HepG2 (cell line): ENCODE measurements at regions not wholly inside any gene's neighbourhood (a gene's known extent, or its start where the extent isn't known, plus 50 kb on each side); places are given as distances from the start of the nearest gene placed in this dataset.

Experiments
- ATAC-seq: fragments of 200-7000 bp; cut with Tn5 transposase; 3 replicates; pipeline ENCODE4 v1.9.1; 2020; ENCODE audit warnings: mild to moderate bottlenecking, moderate library complexity
- BruUV-seq: library from RNA; stranded (reverse); fragments of 400-500 nt; replicated peaks from 2 replicates; lab custom pipeline; 2021; lab: Mats Ljungman, UMichigan
- CTCF ChIA-PET: fragments of 300-600 bp; formaldehyde crosslinking; extraction: SDS; loops from one replicate; lab custom pipeline; 2021; ENCODE audit warnings: low total read pairs, inconsistent platforms, low intra/inter-chr PET ratio; lab: Yijun Ruan, JAX
- POLR2A ChIA-PET: fragments of 350-600 bp; sonication (Branson Sonifier 250); formaldehyde crosslinking; loops from one replicate; lab custom pipeline; 2020; ENCODE audit warnings: antibody characterized with exemption, inconsistent platforms; lab: Yijun Ruan, JAX
- DNase-seq: peaks from one replicate; pipeline ENCODE4 v3.0.0-alpha.2; 2015; ENCODE audit warnings: low spot score
- FAIRE-seq: peaks from 3 replicates; lab custom pipeline; 2011; peaks lifted over from hg19 to GRCh38; lab: Jason Lieb, UNC
- H2AFZ ChIP-seq: one replicate; pipeline ENCODE4 v1.6.1; 2011; ENCODE audit warnings: low read length, inconsistent platforms
- H3K27ac ChIP-seq: fragments of 300-600 bp; 3 replicates; pipeline ENCODE4 v1.8.0; 2011; ENCODE audit warnings: mixed run types, mild to moderate bottlenecking, mixed read lengths, low read length, inconsistent platforms; ENCODE audit not compliant: insufficient read depth; ENCODE audit errors: extremely low read length
- H3K27me3 ChIP-seq, 2 experiments: fragments of 200-600 bp in 1 of 2; 2 replicates in 1 of 2; 3 replicates in 1 of 2; pipeline versions ENCODE4 v1.6.0 to v1.8.0; 2011; ENCODE audit warnings: low read length in 2 of 2, mild to moderate bottlenecking in 2 of 2, moderate library complexity in 2 of 2, inconsistent platforms in 1 of 2; ENCODE audit not compliant: insufficient read depth in 2 of 2, control insufficient read depth in 1 of 2
- H3K36me3 ChIP-seq, 2 experiments: fragments of 200-600 bp in 1 of 2; replicated peaks in 1 of 2; 2 replicates in 1 of 2; 3 replicates in 1 of 2; pipeline versions ENCODE4 v1.5.1 to v1.8.0; 2011; ENCODE audit warnings: low read length in 2 of 2, inconsistent platforms in 1 of 2; ENCODE audit not compliant: insufficient read depth in 2 of 2, control insufficient read depth in 1 of 2
- H3K4me1 ChIP-seq: 2 replicates; pipeline ENCODE4 v1.5.1; 2012; ENCODE audit warnings: low read length, inconsistent platforms; ENCODE audit not compliant: insufficient read depth
- H3K4me2 ChIP-seq: 2 replicates; pipeline ENCODE4 v1.6.0; 2011; ENCODE audit warnings: low read depth, low read length, inconsistent platforms
- H3K4me3 ChIP-seq, 3 experiments: fragments of 200-600 bp in 1 of 3; sonication (generic), shearing (Covaris generic) in 1 of 3; replicated peaks in 1 of 3; 2 replicates each; pipeline ENCODE4 v1.5.1; 2011 to 2016; ENCODE audit warnings: low read length in 3 of 3, inconsistent platforms in 2 of 3, low read depth in 2 of 3, mild to moderate bottlenecking in 2 of 3, control low read depth in 1 of 3, mixed read lengths in 1 of 3; ENCODE audit not compliant: insufficient read depth in 1 of 3
- H3K79me2 ChIP-seq: one replicate; pipeline ENCODE4 v1.6.1; 2011; ENCODE audit warnings: low read length, inconsistent platforms; ENCODE audit not compliant: insufficient read depth
- H3K9ac ChIP-seq: 2 replicates; pipeline ENCODE4 v1.6.0; 2011; ENCODE audit warnings: mild to moderate bottlenecking, low read depth, low read length, inconsistent platforms; ENCODE audit not compliant: insufficient read depth
- H3K9me3 ChIP-seq: 2 replicates; pipeline ENCODE4 v1.5.1; 2012; ENCODE audit warnings: mild to moderate bottlenecking, low read length
- H4K20me1 ChIP-seq: 2 replicates; pipeline ENCODE4 v1.6.0; 2011; ENCODE audit warnings: inconsistent platforms, mild to moderate bottlenecking, low read length, moderate library complexity; ENCODE audit not compliant: insufficient read depth
- CEBPB ChIP-seq: IDR thresholded peaks from 2 replicates; pipeline ENCODE4 v1.6.1; 2011; ENCODE audit warnings: low read depth, low read length, improper control_type of control experiment, borderline replicate concordance
- RELA ChIP-seq: sonication (generic); formaldehyde crosslinking; IDR thresholded peaks from 2 replicates; pipeline ENCODE4 v1.4.0; 2020; ENCODE audit warnings: missing genetic modification reagents
- ZNF660 ChIP-seq: sonication (generic); formaldehyde crosslinking; IDR thresholded peaks from 2 replicates; pipeline ENCODE4 v1.5.1; 2020; ENCODE audit warnings: mild to moderate bottlenecking, low read depth, missing genetic modification reagents, borderline replicate concordance
- WGBS: methylation state at CpG from one replicate; pipeline ENCODE4 v1.1.6; 2017; ENCODE audit warnings: low lambda C conversion rate; 5-methylcytosine and 5-hydroxymethylcytosine counted together
- in situ Hi-C: cut with HindIII; loops from 2 replicates; pipeline ENCODE4 v1.10.0; 2017; ENCODE audit warnings: low pct_unique_long_range_greater_than_20kb; ENCODE audit not compliant: extremely low pct_ligation_motif_present
- intact Hi-C: fragments of 100-400 bp; cut with micrococcal nuclease; formaldehyde crosslinking; loops from one replicate; pipeline ENCODE4 v1.10.0; 2022; ENCODE audit not compliant: unreplicated experiment
- TF ChIP-seq, protein P1 (sequence below): sonication (generic); formaldehyde crosslinking; IDR thresholded peaks from 2 replicates; pipeline ENCODE4 v1.4.0; 2020; ENCODE audit warnings: mild to moderate bottlenecking, missing genetic modification reagents
- TF ChIP-seq, protein P2 (sequence below): sonication (generic); formaldehyde crosslinking; IDR thresholded peaks from 2 replicates; pipeline ENCODE4 v1.4.0; 2020; ENCODE audit warnings: missing genetic modification reagents
- TF ChIP-seq, protein P3 (sequence below): sonication (generic); formaldehyde crosslinking; IDR thresholded peaks from 2 replicates; pipeline ENCODE4 v1.4.0; 2020; ENCODE audit warnings: missing genetic modification reagents, borderline replicate concordance

DNA sequence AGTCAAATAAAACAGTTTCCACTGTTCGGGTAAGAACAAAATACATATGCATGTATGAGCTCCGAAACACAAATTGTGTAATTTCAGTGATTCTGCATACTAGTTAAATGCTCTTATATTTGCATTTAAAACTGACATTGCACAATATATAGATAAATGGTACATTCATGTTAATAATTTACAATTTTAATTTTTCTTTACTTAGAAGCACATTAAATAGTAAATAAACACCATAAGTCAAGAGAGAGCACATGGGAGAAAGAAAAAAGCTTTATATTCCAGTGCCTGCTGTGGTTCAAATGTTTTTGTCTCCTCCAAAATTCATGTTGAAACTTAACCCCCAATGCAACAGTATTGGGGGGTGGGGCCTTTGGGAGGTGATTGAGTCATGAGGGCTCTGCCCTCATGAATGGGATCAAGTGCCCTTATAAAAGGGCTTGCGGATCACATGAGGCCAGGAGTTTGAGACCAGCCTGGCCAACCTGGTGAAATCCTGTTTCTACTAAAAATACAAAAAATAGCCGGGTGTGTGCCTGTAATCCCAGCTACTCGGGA is 322.9 kb downstream of the BCOR start:
- WGBS: 24% methylated on average over 3 of the region's 5 CpGs
- Histone ChIP-seq H3K27ac (no peak overlapping the region), H3K4me3 (no peak overlapping the region), H3K79me2 (no peaks in the 10 kb centered on the region), H3K4me2 (0 out of 2 replicates have a peak overlapping the region, but pooled peaks have one; percentile 23), H3K4me1 (peaks cover 38% of the 10 kb centered on the region), H3K36me3 (no peaks in the 10 kb centered on the region), H3K27me3 (peaks cover 0 to 5% of the 10 kb centered on the region in 2 experiments; a peak in 1 of 5 replicates), H3K9ac (no peak overlapping the region), H4K20me1 (no peaks in the 10 kb centered on the region), H2AFZ (no peak overlapping the region), H3K9me3 (no peaks in the 10 kb centered on the region)
- TF ChIP-seq CEBPB (0 out of 2 replicates have a peak, but pooled peaks have one; percentile 29), RELA (no peak)
- BruUV-seq: no TSS peak
- FAIRE-seq: no peak
- in situ Hi-C loops (no loop called here), intact Hi-C loops (loop anchor here (5.0 kb wide), 1 partner anchor 43 kb away; no protein-coding TSS in a partner anchor)
- ATAC-seq: no peak
- no peak for DNase-seq
- ChIA-PET POLR2A (interaction anchor here (1.2 kb wide), 1 partner anchor 42 kb away, joined by 3 read pairs; no protein-coding TSS in a partner anchor), CTCF (no interaction called here)

DNA sequence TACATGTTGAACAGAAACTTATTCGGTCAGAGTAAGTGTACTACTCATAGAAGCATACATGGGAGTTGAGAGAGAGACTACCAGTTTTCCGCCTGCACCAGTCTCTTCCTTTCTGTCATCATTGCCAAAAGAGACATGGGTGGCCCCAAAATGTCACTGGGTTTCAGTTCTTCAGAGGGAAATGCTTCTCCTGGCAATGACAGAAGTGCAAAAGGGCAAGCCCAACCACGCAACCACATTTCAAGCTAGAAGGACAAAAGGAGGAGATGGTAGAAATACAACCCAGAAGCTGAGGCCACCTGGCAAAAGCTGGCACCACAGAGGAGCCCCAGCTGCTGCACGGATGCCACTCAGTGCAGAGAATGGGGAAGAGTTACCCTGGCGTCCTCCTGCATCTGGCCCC is 320.1 kb downstream of the BCOR start:
- no peak overlapping the region for H3K4me3 ChIP-seq
- H3K9ac ChIP-seq: no peak overlapping the region
- H3K27ac ChIP-seq: no peak overlapping the region
- FAIRE-seq: no peak
- no peak for DNase-seq
- POLR2A ChIA-PET: no interaction called here
- no peak overlapping the region for H2AFZ ChIP-seq
- H3K27me3 ChIP-seq: no peaks in the 10 kb centered on the region; a peak in 1 of 5 replicates
- CTCF ChIA-PET: no interaction called here
- WGBS: 39% methylated on average over 4 of the region's 5 CpGs
- in situ Hi-C loops: no loop called here
- BruUV-seq: no TSS peak
- H4K20me1 ChIP-seq: no peaks in the 10 kb centered on the region
- H3K4me1 ChIP-seq: peaks cover 24% of the 10 kb centered on the region
- no peak for ATAC-seq
- intact Hi-C loops: no loop called here
- no peaks in the 10 kb centered on the region for H3K79me2 ChIP-seq
- H3K4me2 ChIP-seq: no peak overlapping the region
- H3K9me3 ChIP-seq: no peaks in the 10 kb centered on the region
- H3K36me3 ChIP-seq: no peaks in the 10 kb centered on the region
- TF ChIP-seq ZNF660 (CRISPR knock-in tag): no peak
- TF ChIP-seq, protein P1, sequence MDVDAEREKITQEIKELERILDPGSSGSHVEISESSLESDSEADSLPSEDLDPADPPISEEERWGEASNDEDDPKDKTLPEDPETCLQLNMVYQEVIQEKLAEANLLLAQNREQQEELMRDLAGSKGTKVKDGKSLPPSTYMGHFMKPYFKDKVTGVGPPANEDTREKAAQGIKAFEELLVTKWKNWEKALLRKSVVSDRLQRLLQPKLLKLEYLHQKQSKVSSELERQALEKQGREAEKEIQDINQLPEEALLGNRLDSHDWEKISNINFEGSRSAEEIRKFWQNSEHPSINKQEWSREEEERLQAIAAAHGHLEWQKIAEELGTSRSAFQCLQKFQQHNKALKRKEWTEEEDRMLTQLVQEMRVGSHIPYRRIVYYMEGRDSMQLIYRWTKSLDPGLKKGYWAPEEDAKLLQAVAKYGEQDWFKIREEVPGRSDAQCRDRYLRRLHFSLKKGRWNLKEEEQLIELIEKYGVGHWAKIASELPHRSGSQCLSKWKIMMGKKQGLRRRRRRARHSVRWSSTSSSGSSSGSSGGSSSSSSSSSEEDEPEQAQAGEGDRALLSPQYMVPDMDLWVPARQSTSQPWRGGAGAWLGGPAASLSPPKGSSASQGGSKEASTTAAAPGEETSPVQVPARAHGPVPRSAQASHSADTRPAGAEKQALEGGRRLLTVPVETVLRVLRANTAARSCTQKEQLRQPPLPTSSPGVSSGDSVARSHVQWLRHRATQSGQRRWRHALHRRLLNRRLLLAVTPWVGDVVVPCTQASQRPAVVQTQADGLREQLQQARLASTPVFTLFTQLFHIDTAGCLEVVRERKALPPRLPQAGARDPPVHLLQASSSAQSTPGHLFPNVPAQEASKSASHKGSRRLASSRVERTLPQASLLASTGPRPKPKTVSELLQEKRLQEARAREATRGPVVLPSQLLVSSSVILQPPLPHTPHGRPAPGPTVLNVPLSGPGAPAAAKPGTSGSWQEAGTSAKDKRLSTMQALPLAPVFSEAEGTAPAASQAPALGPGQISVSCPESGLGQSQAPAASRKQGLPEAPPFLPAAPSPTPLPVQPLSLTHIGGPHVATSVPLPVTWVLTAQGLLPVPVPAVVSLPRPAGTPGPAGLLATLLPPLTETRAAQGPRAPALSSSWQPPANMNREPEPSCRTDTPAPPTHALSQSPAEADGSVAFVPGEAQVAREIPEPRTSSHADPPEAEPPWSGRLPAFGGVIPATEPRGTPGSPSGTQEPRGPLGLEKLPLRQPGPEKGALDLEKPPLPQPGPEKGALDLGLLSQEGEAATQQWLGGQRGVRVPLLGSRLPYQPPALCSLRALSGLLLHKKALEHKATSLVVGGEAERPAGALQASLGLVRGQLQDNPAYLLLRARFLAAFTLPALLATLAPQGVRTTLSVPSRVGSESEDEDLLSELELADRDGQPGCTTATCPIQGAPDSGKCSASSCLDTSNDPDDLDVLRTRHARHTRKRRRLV (CRISPR knock-in tag): no peak
- TF ChIP-seq, protein P2, sequence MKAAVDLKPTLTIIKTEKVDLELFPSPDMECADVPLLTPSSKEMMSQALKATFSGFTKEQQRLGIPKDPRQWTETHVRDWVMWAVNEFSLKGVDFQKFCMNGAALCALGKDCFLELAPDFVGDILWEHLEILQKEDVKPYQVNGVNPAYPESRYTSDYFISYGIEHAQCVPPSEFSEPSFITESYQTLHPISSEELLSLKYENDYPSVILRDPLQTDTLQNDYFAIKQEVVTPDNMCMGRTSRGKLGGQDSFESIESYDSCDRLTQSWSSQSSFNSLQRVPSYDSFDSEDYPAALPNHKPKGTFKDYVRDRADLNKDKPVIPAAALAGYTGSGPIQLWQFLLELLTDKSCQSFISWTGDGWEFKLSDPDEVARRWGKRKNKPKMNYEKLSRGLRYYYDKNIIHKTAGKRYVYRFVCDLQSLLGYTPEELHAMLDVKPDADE (CRISPR knock-in tag): no peak
- TF ChIP-seq, protein P3, sequence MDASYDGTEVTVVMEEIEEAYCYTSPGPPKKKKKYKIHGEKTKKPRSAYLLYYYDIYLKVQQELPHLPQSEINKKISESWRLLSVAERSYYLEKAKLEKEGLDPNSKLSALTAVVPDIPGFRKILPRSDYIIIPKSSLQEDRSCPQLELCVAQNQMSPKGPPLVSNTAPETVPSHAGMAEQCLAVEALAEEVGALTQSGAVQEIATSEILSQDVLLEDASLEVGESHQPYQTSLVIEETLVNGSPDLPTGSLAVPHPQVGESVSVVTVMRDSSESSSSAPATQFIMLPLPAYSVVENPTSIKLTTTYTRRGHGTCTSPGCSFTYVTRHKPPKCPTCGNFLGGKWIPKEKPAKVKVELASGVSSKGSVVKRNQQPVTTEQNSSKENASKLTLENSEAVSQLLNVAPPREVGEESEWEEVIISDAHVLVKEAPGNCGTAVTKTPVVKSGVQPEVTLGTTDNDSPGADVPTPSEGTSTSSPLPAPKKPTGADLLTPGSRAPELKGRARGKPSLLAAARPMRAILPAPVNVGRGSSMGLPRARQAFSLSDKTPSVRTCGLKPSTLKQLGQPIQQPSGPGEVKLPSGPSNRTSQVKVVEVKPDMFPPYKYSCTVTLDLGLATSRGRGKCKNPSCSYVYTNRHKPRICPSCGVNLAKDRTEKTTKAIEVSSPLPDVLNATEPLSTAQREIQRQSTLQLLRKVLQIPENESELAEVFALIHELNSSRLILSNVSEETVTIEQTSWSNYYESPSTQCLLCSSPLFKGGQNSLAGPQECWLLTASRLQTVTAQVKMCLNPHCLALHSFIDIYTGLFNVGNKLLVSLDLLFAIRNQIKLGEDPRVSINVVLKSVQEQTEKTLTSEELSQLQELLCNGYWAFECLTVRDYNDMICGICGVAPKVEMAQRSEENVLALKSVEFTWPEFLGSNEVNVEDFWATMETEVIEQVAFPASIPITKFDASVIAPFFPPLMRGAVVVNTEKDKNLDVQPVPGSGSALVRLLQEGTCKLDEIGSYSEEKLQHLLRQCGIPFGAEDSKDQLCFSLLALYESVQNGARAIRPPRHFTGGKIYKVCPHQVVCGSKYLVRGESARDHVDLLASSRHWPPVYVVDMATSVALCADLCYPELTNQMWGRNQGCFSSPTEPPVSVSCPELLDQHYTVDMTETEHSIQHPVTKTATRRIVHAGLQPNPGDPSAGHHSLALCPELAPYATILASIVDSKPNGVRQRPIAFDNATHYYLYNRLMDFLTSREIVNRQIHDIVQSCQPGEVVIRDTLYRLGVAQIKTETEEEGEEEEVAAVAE (CRISPR knock-in tag): no peak
